DMS79 treated with DMSO at 0.1 percent for 48 hours (cell line): ENCODE measurements at regions not wholly inside any gene's neighbourhood (a gene's known extent, or its start where the extent isn't known, plus 50 kb on each side); places are given as distances from the start of the nearest gene placed in this dataset.

Experiments used
- DNase-seq: peaks from one replicate; lab custom pipeline; 2025; lab: John Stamatoyannopoulos, UW

GRCh38 chr2:108067820-108068405, 81.6 kb downstream of the SLC5A7 start:
- no peak for DNase-seq

- no peak for DNase-seq
These were observed 83.4 kb downstream of the SLC5A7 start for GRCh38 chr2:108069515-108070310.

- DNase-seq = no peak
These were observed 87.2 kb downstream of the SLC5A7 start for GRCh38 chr2:108073415-108074072.

- no peak for DNase-seq
These were observed 87.8 kb downstream of the SLC5A7 start for GRCh38 chr2:108074150-108074549.

GRCh38 chr2:108074946-108075345, 88.6 kb downstream of the SLC5A7 start:
- no peak for DNase-seq

GRCh38 chr2:108076527-108076926, 90.2 kb downstream of the SLC5A7 start:
- DNase-seq = no peak

GRCh38 chr2:108079736-108080135, 93.4 kb downstream of the SLC5A7 start:
- no peak for DNase-seq

GRCh38 chr2:108080177-108080576, 93.9 kb downstream of the SLC5A7 start:
- DNase-seq = no peak

- DNase-seq = peak; percentile 70
These were observed 96.7 kb downstream of the SLC5A7 start for GRCh38 chr2:108082978-108083377.

GRCh38 chr2:108084311-108084710, 98.0 kb downstream of the SLC5A7 start:
- no peak for DNase-seq

- no peak for DNase-seq
These were observed 106.6 kb downstream of the SLC5A7 start for GRCh38 chr2:108092886-108093285.

- no peak for DNase-seq
These were observed 115.2 kb downstream of the SLC5A7 start for GRCh38 chr2:108101481-108101880.

GRCh38 chr2:108106731-108107130, 120.4 kb downstream of the SLC5A7 start:
- DNase-seq = no peak

GRCh38 chr2:108111936-108112335, 125.6 kb downstream of the SLC5A7 start:
- no peak for DNase-seq

- DNase-seq = peak; percentile 5
These were observed 123.9 kb upstream of the SULT1C3 start for GRCh38 chr2:108115868-108116267.

- no peak for DNase-seq
These were observed 120.8 kb upstream of the SULT1C3 start for GRCh38 chr2:108118996-108119395.

GRCh38 chr2:108119492-108119891, 120.3 kb upstream of the SULT1C3 start:
- no peak for DNase-seq

GRCh38 chr2:108124736-108125495, 114.9 kb upstream of the SULT1C3 start:
- DNase-seq = no peak

GRCh38 chr2:108125581-108125980, 114.2 kb upstream of the SULT1C3 start:
- no peak for DNase-seq

GRCh38 chr2:108128249-108128648, 111.5 kb upstream of the SULT1C3 start:
- no peak for DNase-seq

- no peak for DNase-seq
These were observed 110.1 kb upstream of the SULT1C3 start for GRCh38 chr2:108129636-108130035.

- DNase-seq = no peak
These were observed 106.3 kb upstream of the SULT1C3 start for GRCh38 chr2:108133457-108133856.
